Astrocyte of the cerebellum (primary cell): ENCODE measurements at regions not wholly inside any gene's neighbourhood (a gene's known extent, or its start where the extent isn't known, plus 50 kb on each side); places are given as distances from the start of the nearest gene placed in this dataset.
"Not testable (repeated sequence)": the region's sequence is repeated elsewhere in the genome, so short reads cannot be mapped to it uniquely, and the experiment has no call there.

Source experiments
- DNase-seq: peaks from one replicate; pipeline ENCODE4 v3.0.0-alpha.2; 2011; ENCODE audit warnings: low read depth
- H3K4me3 ChIP-seq: 2 replicates; pipeline ENCODE4 v1.5.1; 2011; ENCODE audit warnings: mild to moderate bottlenecking, low read depth, low read length, moderate library complexity
- CTCF ChIP-seq: IDR thresholded peaks from 2 replicates; pipeline ENCODE4 v1.5.1; 2012; ENCODE audit warnings: low read length, low read depth, moderate library complexity, mild to moderate bottlenecking; ENCODE audit errors: missing control alignments
- in situ Hi-C: cut with HindIII; loops from 2 replicates; pipeline ENCODE4 v1.10.0; 2017; ENCODE audit warnings: low sequenced_read_pairs

- in situ Hi-C loops, result no loop called here
- no peak for DNase-seq
- H3K4me3 ChIP-seq, result no peak overlapping the region
- no peak for TF ChIP-seq CTCF
Measured at GRCh38 chr6:114941078-114941477, 598.3 kb upstream of the HS3ST5 start.

GRCh38 chr6:114940181-114940580 is 597.4 kb upstream of the HS3ST5 start:
- TF ChIP-seq CTCF, result no peak
- no peak overlapping the region for H3K4me3 ChIP-seq
- in situ Hi-C loops, result no loop called here
- no peak for DNase-seq

GRCh38 chr6:114939630-114940029 is 596.8 kb upstream of the HS3ST5 start:
- TF ChIP-seq CTCF, result no peak
- H3K4me3 ChIP-seq, result no peak overlapping the region
- in situ Hi-C loops, result no loop called here
- no peak for DNase-seq

GRCh38 chr6:114936080-114936479 is 593.3 kb upstream of the HS3ST5 start:
- in situ Hi-C loops, result no loop called here
- no peak for TF ChIP-seq CTCF
- H3K4me3 ChIP-seq, result no peak overlapping the region
- DNase-seq, result no peak

GRCh38 chr6:114934079-114934478 is 591.3 kb upstream of the HS3ST5 start:
- DNase-seq, result no peak
- in situ Hi-C loops, result no loop called here
- no peak overlapping the region for H3K4me3 ChIP-seq
- no peak for TF ChIP-seq CTCF

GRCh38 chr6:114928731-114929130 is 585.9 kb upstream of the HS3ST5 start:
- H3K4me3 ChIP-seq, in situ Hi-C loops, DNase-seq: not testable (repeated sequence)

- in situ Hi-C loops, result no loop called here
- DNase-seq, result no peak
- no peak for TF ChIP-seq CTCF
- no peak overlapping the region for H3K4me3 ChIP-seq
Measured at GRCh38 chr6:114906096-114906495, 563.3 kb upstream of the HS3ST5 start.
